ENCODE measurements at regions not wholly inside any gene's neighbourhood (a gene's known extent, or its start where the extent isn't known, plus 50 kb on each side); places are given as distances from the start of the nearest gene placed in this dataset.
A peak's percentile ranks its signal among the peaks of the same experiment; 100 is the strongest.

GRCh38 chr7:13792208-13792607, 197.3 kb downstream of the ETV1 start:
- TF ChIP-seq, protein P1, sequence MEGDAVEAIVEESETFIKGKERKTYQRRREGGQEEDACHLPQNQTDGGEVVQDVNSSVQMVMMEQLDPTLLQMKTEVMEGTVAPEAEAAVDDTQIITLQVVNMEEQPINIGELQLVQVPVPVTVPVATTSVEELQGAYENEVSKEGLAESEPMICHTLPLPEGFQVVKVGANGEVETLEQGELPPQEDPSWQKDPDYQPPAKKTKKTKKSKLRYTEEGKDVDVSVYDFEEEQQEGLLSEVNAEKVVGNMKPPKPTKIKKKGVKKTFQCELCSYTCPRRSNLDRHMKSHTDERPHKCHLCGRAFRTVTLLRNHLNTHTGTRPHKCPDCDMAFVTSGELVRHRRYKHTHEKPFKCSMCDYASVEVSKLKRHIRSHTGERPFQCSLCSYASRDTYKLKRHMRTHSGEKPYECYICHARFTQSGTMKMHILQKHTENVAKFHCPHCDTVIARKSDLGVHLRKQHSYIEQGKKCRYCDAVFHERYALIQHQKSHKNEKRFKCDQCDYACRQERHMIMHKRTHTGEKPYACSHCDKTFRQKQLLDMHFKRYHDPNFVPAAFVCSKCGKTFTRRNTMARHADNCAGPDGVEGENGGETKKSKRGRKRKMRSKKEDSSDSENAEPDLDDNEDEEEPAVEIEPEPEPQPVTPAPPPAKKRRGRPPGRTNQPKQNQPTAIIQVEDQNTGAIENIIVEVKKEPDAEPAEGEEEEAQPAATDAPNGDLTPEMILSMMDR (IDR thresholded peaks at IDR 0.05; ENCODE audit: partially characterized antibody, unreplicated experiment): no peak
- Mint-ChIP-seq H3K4me1 (ENCODE audit: low read depth, unreplicated experiment) (peaks cover under 1% of the 10 kb centered on the region), H3K36me3 (ENCODE audit: unreplicated experiment) (peaks cover 13% of the 10 kb centered on the region), H3K4me3 (ENCODE audit: unreplicated experiment) (no peak overlapping the region), H3K9me3 (ENCODE audit: unreplicated experiment) (no peaks in the 10 kb centered on the region), H3K27ac (ENCODE audit: unreplicated experiment) (no peak overlapping the region), H3K27me3 (ENCODE audit: unreplicated experiment) (no peaks in the 10 kb centered on the region)
- no peak for DNase-seq

GRCh38 chr7:13793926-13794325, 195.5 kb downstream of the ETV1 start:
- no peaks in the 10 kb centered on the region for H3K27me3 Mint-ChIP-seq (ENCODE audit: unreplicated experiment)
- peaks cover 13% of the 10 kb centered on the region for H3K36me3 Mint-ChIP-seq (ENCODE audit: unreplicated experiment)
- no peak overlapping the region for H3K27ac Mint-ChIP-seq (ENCODE audit: unreplicated experiment)
- DNase-seq: no peak
- H3K9me3 Mint-ChIP-seq (ENCODE audit: unreplicated experiment): no peaks in the 10 kb centered on the region
- peaks cover 4% of the 10 kb centered on the region for H3K4me1 Mint-ChIP-seq (ENCODE audit: low read depth, unreplicated experiment)
- TF ChIP-seq, protein P1 (IDR thresholded peaks at IDR 0.05; ENCODE audit: partially characterized antibody, unreplicated experiment): no peak
- H3K4me3 Mint-ChIP-seq (ENCODE audit: unreplicated experiment): no peak overlapping the region

DNA sequence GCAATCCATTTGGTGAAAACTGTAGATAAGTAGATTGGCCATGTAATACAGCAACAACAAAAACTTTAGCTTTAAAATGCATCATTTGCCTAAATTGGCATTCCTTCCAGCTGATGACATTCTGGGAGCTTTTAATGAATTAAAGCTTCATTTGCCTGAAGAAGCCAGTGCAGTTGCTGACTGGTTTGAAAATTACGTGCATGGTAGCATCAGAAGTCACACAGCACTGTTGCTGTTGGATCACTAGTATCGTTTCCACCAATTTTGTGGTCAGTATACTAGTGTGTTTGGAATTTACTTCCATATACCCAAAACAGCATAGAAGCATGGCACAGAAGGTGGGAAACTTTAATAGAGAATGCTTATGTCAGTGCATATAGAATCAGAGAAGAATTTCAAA, 194.9 kb downstream of the ETV1 start:
- peaks cover 13% of the 10 kb centered on the region for H3K36me3 Mint-ChIP-seq (ENCODE audit: unreplicated experiment)
- H3K27ac Mint-ChIP-seq (ENCODE audit: unreplicated experiment): no peak overlapping the region
- H3K9me3 Mint-ChIP-seq (ENCODE audit: unreplicated experiment): no peaks in the 10 kb centered on the region
- H3K4me3 Mint-ChIP-seq (ENCODE audit: unreplicated experiment): no peak overlapping the region
- no peak for DNase-seq
- TF ChIP-seq, protein P1 (IDR thresholded peaks at IDR 0.05; ENCODE audit: partially characterized antibody, unreplicated experiment): no peak
- H3K27me3 Mint-ChIP-seq (ENCODE audit: unreplicated experiment): no peaks in the 10 kb centered on the region
- H3K4me1 Mint-ChIP-seq (ENCODE audit: low read depth, unreplicated experiment): peaks cover 6% of the 10 kb centered on the region

GRCh38 chr7:13797545-13797944, 191.9 kb downstream of the ETV1 start:
- DNase-seq: no peak
- TF ChIP-seq, protein P1 (IDR thresholded peaks at IDR 0.05; ENCODE audit: partially characterized antibody, unreplicated experiment): no peak
- Mint-ChIP-seq H3K36me3 (ENCODE audit: unreplicated experiment) (peaks cover 13% of the 10 kb centered on the region), H3K4me1 (ENCODE audit: low read depth, unreplicated experiment) (peaks cover 25% of the 10 kb centered on the region), H3K4me3 (ENCODE audit: unreplicated experiment) (no peak overlapping the region), H3K9me3 (ENCODE audit: unreplicated experiment) (peaks cover 2% of the 10 kb centered on the region), H3K27me3 (ENCODE audit: unreplicated experiment) (no peaks in the 10 kb centered on the region), H3K27ac (ENCODE audit: unreplicated experiment) (no peak overlapping the region)

DNA sequence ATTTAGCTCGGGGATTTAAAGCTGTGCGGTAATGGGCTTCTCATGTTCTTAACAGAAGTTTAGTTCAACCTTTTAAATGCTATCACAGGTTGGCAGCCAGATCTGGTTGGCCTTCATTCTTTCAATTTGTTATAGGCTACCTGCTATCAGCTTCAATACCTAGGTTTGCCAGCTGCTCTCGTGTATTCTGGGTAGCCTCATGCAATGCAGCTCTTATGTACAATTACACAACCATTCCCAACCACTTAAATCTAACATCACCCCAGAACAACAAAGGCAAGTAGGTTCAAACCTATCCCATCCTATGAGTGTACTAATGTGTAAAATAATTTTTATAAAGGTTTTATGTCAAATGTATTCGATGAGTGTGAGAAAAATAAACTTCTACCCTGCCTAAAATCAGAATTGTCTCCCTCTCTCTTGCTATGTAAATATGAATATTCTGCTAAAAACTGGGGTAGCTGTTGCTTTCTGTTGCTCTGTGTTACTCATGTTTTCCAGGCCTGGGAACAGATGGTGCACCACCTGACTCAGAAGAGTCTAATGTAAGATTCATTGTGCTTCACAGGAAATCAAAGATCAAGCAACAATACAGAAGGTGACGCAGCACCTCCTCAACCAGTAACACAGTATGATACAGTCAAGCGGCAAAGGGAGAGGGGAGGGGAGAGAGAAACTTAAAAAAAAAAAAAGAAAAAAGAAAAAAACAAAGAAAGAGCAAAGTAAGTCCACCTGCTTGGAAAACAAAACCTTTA, 188.6 kb downstream of the ETV1 start:
- Mint-ChIP-seq H3K36me3 (ENCODE audit: unreplicated experiment) (peaks cover 1% of the 10 kb centered on the region), H3K9me3 (ENCODE audit: unreplicated experiment) (peaks cover 2% of the 10 kb centered on the region), H3K27ac (ENCODE audit: unreplicated experiment) (peak overlapping the region; percentile 90), H3K4me1 (ENCODE audit: low read depth, unreplicated experiment) (peaks cover 28% of the 10 kb centered on the region), H3K4me3 (ENCODE audit: unreplicated experiment) (peak overlapping the region; percentile 53), H3K27me3 (ENCODE audit: unreplicated experiment) (peaks cover under 1% of the 10 kb centered on the region)
- TF ChIP-seq, protein P1 (IDR thresholded peaks at IDR 0.05; ENCODE audit: partially characterized antibody, unreplicated experiment): no peak
- peak; percentile 31 for DNase-seq
